ENCODE measurements at regions not wholly inside any gene's neighbourhood (a gene's known extent, or its start where the extent isn't known, plus 50 kb on each side); places are given as distances from the start of the nearest gene placed in this dataset.

- Histone ChIP-seq H3K79me2 (ENCODE audit: low read depth) (no peaks in the 10 kb centered on the region), H3K9me3 (ENCODE audit: insufficient read depth, low read depth) (peaks cover 6% of the 10 kb centered on the region), H2AFZ (no peak overlapping the region), H3K27ac (no peak overlapping the region), H3K9me2 (ENCODE audit: insufficient read depth) (no peaks in the 10 kb centered on the region), H3F3A (ENCODE audit: insufficient read depth, low read depth) (no peaks in the 10 kb centered on the region), H3K36me3 (ENCODE audit: low read depth) (no peaks in the 10 kb centered on the region), H3K4me2 (no peak overlapping the region), H4K20me1 (ENCODE audit: insufficient read depth) (no peaks in the 10 kb centered on the region), H3K4me3 (no peak overlapping the region), H3K4me1 (replicated peaks; ENCODE audit: insufficient read depth) (peaks cover 7% of the 10 kb centered on the region; the same call in 1 of the 2 replicates), H3K27me3 (ENCODE audit: insufficient read depth, low read depth) (no peaks in the 10 kb centered on the region)
- BruUV-seq (replicated peaks): no TSS peak
- intact Hi-C loops (cut with micrococcal nuclease; ENCODE audit: unreplicated experiment): no loop called here
- TF ChIP-seq CTCF (conservative IDR thresholded peaks at IDR 0.05) (no peak), EZH2 (IDR thresholded peaks at IDR 0.05; ENCODE audit: low read depth) (no peak)
- ChIA-PET POLR2A (ENCODE audit: unreplicated experiment) (no interaction called here), CTCF (interaction anchor here (0.5 kb wide), 1 partner anchor 96 kb away, joined by 3 read pairs; no protein-coding TSS in a partner anchor)
- no peak for DNase-seq
These were observed 104.3 kb downstream of the DUSP6 start for GRCh38 chr12:89247967-89248366.

- H3K27ac ChIP-seq: no peak overlapping the region
- no peaks in the 10 kb centered on the region for H3K36me3 ChIP-seq (ENCODE audit: low read depth)
- no peaks in the 10 kb centered on the region for H3K9me2 ChIP-seq (ENCODE audit: insufficient read depth)
- DNase-seq: no peak
- intact Hi-C loops (cut with micrococcal nuclease; ENCODE audit: unreplicated experiment): no loop called here
- H4K20me1 ChIP-seq (ENCODE audit: insufficient read depth): no peaks in the 10 kb centered on the region
- CTCF ChIA-PET: interaction anchor here (0.7 kb wide), 1 partner anchor 12 kb away, joined by 4 read pairs; no protein-coding TSS in a partner anchor
- H3K79me2 ChIP-seq (ENCODE audit: low read depth): no peaks in the 10 kb centered on the region
- TF ChIP-seq CTCF (conservative IDR thresholded peaks at IDR 0.05): no peak
- no peak for TF ChIP-seq EZH2 (IDR thresholded peaks at IDR 0.05; ENCODE audit: low read depth)
- peaks cover 7% of the 10 kb centered on the region; the same call in 1 of the 2 replicates for H3K4me1 ChIP-seq (replicated peaks; ENCODE audit: insufficient read depth)
- H3K27me3 ChIP-seq (ENCODE audit: insufficient read depth, low read depth): no peaks in the 10 kb centered on the region
- no TSS peak for BruUV-seq (replicated peaks)
- no peak overlapping the region for H3K4me3 ChIP-seq
- H3K9me3 ChIP-seq (ENCODE audit: insufficient read depth, low read depth): peaks cover 6% of the 10 kb centered on the region
- no peak overlapping the region for H2AFZ ChIP-seq
- no peaks in the 10 kb centered on the region for H3F3A ChIP-seq (ENCODE audit: insufficient read depth, low read depth)
- POLR2A ChIA-PET (ENCODE audit: unreplicated experiment): interaction anchor here (0.5 kb wide), 1 partner anchor 101 kb away, joined by 3 read pairs; no protein-coding TSS in a partner anchor
- H3K4me2 ChIP-seq: no peak overlapping the region
These were observed 104.8 kb downstream of the DUSP6 start for GRCh38 chr12:89247541-89247942.

- Histone ChIP-seq H3K27me3 (ENCODE audit: insufficient read depth, low read depth) (no peaks in the 10 kb centered on the region), H2AFZ (no peak overlapping the region), H3K36me3 (ENCODE audit: low read depth) (no peaks in the 10 kb centered on the region), H4K20me1 (ENCODE audit: insufficient read depth) (no peaks in the 10 kb centered on the region), H3K27ac (no peak overlapping the region), H3F3A (ENCODE audit: insufficient read depth, low read depth) (no peaks in the 10 kb centered on the region), H3K9me2 (ENCODE audit: insufficient read depth) (no peaks in the 10 kb centered on the region), H3K79me2 (ENCODE audit: low read depth) (no peaks in the 10 kb centered on the region), H3K4me3 (no peak overlapping the region), H3K9me3 (ENCODE audit: insufficient read depth, low read depth) (peaks cover 5% of the 10 kb centered on the region; the same call in 1 of the 2 replicates), H3K4me1 (replicated peaks; ENCODE audit: insufficient read depth) (peaks cover 7% of the 10 kb centered on the region; the same call in 1 of the 2 replicates), H3K4me2 (no peak overlapping the region)
- ChIA-PET CTCF (no interaction called here), POLR2A (ENCODE audit: unreplicated experiment) (no interaction called here)
- intact Hi-C loops (cut with micrococcal nuclease; ENCODE audit: unreplicated experiment): no loop called here
- TF ChIP-seq EZH2 (IDR thresholded peaks at IDR 0.05; ENCODE audit: low read depth): no peak
- no peak for TF ChIP-seq CTCF (conservative IDR thresholded peaks at IDR 0.05)
- DNase-seq: no peak
- BruUV-seq (replicated peaks): no TSS peak
These were observed 107.2 kb downstream of the DUSP6 start for GRCh38 chr12:89245090-89245489.
